CD1c-positive myeloid dendritic cell (primary cell): ENCODE measurements at regions not wholly inside any gene's neighbourhood (a gene's known extent, or its start where the extent isn't known, plus 50 kb on each side); places are given as distances from the start of the nearest gene placed in this dataset.

Experiments
- DNase-seq: peaks from one replicate; pipeline ENCODE4 v3.0.0-alpha.2; 2016; ENCODE audit errors: extremely low spot score

GRCh38 chr3:187822402-187822801 is 77.1 kb upstream of the BCL6 start:
- no peak for DNase-seq

DNA sequence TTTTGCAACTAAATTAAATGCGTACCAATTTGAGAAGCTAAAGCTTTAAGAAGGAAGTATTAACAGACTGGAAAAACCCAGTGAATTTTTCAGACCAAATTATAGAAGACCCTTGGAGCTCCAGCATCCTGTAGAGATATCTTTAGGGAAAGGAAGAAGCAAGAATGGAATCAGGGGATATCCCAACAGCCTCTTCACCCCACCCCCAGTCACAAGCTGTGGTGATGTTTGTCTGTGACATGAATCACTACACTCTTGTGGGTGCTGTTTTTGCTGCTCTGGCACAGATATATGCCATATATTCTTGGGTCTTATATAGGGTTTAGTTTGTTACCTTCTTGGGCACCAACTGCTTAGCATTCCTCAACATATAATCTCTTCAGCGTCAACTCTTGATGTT is 78.5 kb upstream of the BCL6 start:
- no peak for DNase-seq

DNA sequence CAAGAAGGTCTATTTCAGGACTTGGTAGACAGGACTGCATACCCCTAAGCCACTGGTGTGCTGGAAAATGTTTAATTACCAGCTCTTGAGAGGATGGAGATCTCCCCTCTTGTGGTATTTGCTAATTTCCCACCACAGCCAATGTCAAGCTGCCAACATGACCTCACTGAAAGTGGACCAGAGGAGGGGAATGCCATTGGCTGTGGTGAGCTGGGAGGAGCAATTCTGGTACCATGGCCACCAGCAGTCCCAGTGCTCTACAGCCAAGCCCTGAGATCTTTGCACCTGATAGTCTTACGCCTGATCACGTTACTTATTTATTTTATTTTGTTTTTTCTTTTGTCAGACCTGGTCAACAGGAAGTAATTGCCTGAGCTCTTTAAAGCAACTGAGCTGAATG is 82.5 kb upstream of the BCL6 start:
- no peak for DNase-seq

- DNase-seq, result no peak
Observed at GRCh38 chr3:187828579-187829452, 83.5 kb upstream of the BCL6 start.

- DNase-seq, result no peak
Observed at GRCh38 chr3:187830181-187830580, 84.9 kb upstream of the BCL6 start.

- no peak for DNase-seq
Observed at GRCh38 chr3:187831125-187832051, 86.1 kb upstream of the BCL6 start.

DNA sequence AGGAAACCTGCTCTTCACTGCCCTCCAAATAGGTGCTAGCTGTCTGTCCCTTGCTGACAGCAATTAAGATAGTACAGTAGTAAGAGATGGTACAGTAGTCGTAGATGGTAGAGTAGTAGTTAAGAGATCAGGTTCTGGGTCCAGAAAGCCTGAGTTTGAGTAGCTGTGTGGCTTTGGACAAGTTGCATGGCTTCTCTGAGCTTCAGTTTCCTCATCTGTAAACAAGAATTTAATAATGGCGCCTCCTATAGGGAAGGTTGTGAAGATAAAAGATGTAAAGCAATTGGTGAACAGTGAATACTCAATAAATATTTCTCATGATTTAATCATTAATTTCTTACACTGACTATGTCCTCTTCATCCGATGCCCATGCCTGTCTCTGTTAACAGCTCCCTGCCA is 86.9 kb upstream of the BCL6 start:
- DNase-seq, result no peak

DNA sequence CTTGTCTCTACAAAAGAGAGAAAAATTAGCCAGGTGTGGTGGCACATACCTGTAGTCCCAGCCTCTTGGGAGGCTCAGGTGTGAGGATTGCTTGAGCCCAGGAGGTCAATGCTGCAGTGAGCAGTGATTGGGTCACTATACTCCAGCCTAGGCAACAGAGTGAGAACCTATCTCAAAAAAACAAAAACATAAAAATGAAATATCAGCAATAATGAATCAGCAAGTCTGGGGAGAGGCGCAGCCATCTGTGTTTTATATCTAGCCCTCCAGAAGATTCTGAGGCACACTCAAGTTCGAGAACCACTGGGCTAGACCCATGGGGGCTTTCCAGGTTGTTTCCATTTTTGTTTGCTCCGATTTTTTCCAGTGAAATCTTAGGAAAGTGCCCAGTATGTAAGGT is 88.1 kb upstream of the BCL6 start:
- no peak for DNase-seq

DNA sequence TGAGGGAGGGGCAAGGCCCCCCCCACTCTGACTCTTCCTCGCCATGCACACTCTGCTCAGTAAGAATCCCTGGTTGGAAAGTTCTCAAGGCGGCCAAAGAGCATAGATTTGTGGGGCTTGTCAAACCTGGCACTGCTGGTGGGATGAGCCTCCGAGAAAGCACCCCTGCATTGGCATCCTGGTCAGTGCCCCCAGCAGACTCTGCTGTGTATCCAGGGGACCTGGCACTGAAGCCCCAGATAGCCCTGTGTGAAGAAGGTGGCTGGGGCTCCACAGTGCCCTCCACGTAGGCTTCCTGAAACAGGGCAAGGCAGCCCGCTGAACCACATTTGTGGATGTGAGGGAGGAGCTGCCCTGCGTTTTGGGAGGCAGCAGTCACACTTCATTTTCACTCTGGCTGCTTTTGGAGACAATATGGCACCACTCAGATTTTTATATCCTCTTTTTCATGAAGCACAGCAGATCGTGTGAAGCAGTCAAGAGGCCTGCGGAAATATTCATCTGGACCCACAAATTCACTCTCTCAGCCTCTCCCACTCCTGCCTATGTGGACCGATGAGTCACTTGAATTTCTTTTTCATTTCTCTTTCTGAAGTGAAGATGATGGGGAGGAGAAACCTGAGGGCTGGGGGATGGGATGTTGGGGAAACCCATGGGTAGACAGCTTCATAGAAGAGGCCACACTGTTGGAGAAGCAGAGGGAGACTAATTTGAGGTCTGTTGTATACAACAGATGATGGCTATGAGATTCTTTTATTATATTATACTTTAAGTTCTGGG is 88.7 kb upstream of the BCL6 start:
- DNase-seq, result no peak

DNA sequence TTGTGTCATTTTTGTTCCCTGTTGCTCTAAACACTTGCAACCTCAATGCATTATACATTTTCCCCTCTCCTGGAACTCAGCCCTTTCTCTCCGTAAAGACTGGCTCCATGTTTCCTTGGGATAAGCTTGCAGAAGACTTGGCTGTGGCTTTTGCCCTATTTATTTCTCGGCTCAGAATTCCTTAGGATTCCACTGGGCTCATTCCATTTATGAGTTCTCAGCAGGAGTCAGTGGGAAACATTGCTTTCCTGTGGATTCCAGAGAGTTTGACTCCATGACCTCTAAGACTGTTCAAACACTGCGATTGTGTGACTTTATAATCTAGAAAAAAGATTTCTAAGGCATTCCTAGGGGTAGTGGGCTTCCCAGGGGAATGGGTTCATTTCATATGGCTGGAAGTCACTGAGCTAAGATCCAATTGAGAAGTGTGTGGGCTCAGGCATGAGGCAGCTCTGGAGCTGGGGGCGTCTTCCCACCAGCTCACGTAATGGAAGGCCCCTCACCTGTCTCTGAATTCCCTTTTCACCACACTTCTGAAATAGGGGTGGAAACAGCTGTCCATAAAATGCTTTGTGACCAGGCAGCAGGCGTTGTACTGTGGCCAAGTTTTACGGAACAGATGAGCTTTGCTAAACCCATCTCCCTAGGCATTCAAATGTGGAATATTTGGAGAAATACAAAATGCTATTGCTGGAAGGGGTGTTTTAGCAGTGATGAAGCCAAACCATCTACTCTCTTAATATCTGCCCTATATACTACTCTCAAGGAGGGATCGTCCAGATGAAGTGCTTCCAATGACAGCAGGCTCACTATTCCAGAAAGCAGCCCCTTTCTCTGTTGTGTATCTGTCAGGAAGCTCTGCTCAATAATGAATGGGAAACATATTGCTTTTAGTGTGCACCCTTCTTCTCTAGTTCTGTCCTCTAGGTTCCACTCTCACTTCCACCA is 91.8 kb upstream of the BCL6 start:
- DNase-seq, result no peak

DNA sequence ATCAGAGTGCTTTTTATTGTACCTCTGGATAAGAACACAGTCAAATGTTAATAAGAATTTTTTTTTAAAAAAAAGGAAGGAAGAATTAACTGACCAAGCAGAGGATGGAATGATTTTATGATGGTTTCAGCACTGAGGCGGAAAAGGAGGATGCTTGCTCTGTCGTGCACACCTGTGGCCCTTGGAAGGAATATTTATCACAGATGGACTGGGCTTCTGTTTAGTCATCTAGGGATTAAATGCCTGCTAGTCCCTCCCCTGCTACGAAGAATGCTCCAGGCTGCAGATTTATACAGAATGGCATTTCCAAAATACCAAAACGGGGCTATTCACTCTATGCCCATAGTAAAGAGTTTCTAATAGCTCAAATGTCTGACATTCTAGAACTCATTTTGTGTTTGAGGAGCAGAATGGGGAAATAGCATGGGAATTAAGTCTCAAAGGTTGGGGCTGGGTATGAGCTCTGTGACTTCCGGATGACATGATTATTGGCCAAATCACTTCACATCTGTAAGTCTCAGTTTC is 92.8 kb upstream of the BCL6 start:
- no peak for DNase-seq

GRCh38 chr3:187839422-187839821 is 94.2 kb upstream of the BCL6 start:
- no peak for DNase-seq

DNA sequence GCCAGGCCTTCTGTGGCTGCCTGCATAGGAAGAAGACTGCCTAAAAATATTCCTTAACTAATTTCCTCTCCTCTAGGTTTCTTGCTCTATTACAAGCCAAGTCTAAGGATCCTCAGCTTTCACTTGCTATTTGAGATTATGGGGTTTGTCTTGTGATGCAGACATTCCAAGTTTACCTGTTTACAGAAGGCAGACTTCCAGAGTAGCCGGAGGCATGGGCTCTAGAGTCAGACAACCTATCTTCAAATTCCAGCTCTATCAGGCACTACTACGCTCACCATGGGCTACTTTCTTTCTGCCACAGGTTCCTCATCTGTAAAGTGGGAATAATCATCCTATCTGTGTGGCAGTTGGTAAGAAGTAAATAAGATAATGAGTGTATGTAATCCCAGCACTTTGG is 95.6 kb upstream of the BCL6 start:
- no peak for DNase-seq

- no peak for DNase-seq
Observed at GRCh38 chr3:187841560-187841959, 96.3 kb upstream of the BCL6 start.

DNA sequence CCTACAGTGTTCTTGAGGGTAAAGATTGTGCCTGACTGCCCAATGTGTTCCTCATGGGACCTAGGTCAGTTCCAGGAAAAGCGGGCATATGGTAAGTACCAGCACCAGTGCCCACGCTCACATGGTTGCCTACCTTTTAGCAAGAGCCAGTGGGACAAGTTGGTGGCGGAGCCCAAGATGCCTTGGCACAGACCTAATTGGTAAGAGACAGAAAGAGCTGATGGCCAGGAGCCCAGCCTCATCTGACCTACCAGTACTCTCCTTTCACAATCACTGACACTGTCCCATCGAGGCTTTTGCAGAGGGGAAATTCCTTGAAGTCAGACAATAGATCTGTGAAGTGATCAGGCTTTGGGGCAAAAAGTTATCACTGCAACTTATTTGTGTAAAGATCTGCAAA is 98.4 kb upstream of the BCL6 start:
- no peak for DNase-seq

GRCh38 chr3:187844708-187845107 is 99.4 kb upstream of the BCL6 start:
- no peak for DNase-seq

GRCh38 chr3:187845826-187846225 is 100.6 kb upstream of the BCL6 start:
- no peak for DNase-seq

GRCh38 chr3:187848401-187848800 is 103.1 kb upstream of the BCL6 start:
- no peak for DNase-seq

GRCh38 chr3:187849016-187849654 is 103.9 kb upstream of the BCL6 start:
- DNase-seq, result no peak

GRCh38 chr3:187850258-187850921 is 105.1 kb upstream of the BCL6 start:
- DNase-seq, result peak; percentile 70
